Panc1 (cell line): ENCODE measurements at regions not wholly inside any gene's neighbourhood (a gene's known extent, or its start where the extent isn't known, plus 50 kb on each side); places are given as distances from the start of the nearest gene placed in this dataset.

ENCODE experiments used
- ATAC-seq: fragments of 200-7000 bp; cut with Tn5 transposase; 2 replicates; pipeline ENCODE4 v1.9.1; 2020; ENCODE audit warnings: mild to moderate bottlenecking, moderate library complexity
- BruUV-seq: library from RNA; stranded (reverse); fragments of 400-500 nt; replicated peaks from 2 replicates; lab custom pipeline; 2021; lab: Mats Ljungman, UMichigan
- CTCF ChIA-PET: fragments of 300-600 bp; sonication (Branson Sonifier 250); formaldehyde crosslinking; loops from one replicate; lab custom pipeline; 2022; ENCODE audit warnings: antibody characterized with exemption; lab: Charles Lee
- POLR2A ChIA-PET: fragments of 300-600 bp; sonication (Branson Sonifier 250); formaldehyde crosslinking; loops from one replicate; lab custom pipeline; 2022; ENCODE audit warnings: antibody characterized with exemption; lab: Charles Lee
- DNase-seq: peaks from one replicate; pipeline ENCODE4 v3.0.0-alpha.2; 2010; ENCODE audit warnings: low read depth, low spot score
- H3K27ac ChIP-seq: 2 replicates; pipeline ENCODE4 v1.5.1; 2011; ENCODE audit warnings: mild to moderate bottlenecking, low read length, inconsistent platforms
- H3K27me3 ChIP-seq: fragments of 200-500 bp; sonication (Bioruptor generic); 2 replicates; pipeline ENCODE4 v1.6.0; 2014; ENCODE audit warnings: low read length, inconsistent platforms; ENCODE audit not compliant: control insufficient read depth, insufficient read depth
- H3K36me3 ChIP-seq: fragments of 200-500 bp; sonication (Bioruptor generic); 2 replicates; pipeline ENCODE4 v1.5.1; 2014; ENCODE audit warnings: inconsistent platforms, mild to moderate bottlenecking, low read length, moderate library complexity; ENCODE audit not compliant: control insufficient read depth, insufficient read depth
- H3K4me1 ChIP-seq: 2 replicates; pipeline ENCODE4 v1.5.1; 2011; ENCODE audit warnings: inconsistent platforms, mild to moderate bottlenecking, low read length, moderate library complexity; ENCODE audit not compliant: control insufficient read depth, insufficient read depth
- H3K4me3 ChIP-seq, 2 experiments: 2 replicates each; pipeline ENCODE4 v1.5.1; 2011 to 2012; ENCODE audit warnings: low read depth in 2 of 2, low read length in 2 of 2, mild to moderate bottlenecking in 2 of 2, inconsistent platforms in 1 of 2, moderate library complexity in 1 of 2
- H3K9me3 ChIP-seq: fragments of 200-500 bp; sonication (Bioruptor generic); 2 replicates; pipeline ENCODE4 v1.5.1; 2014; ENCODE audit warnings: low read depth, mild to moderate bottlenecking, inconsistent platforms, low read length, moderate library complexity; ENCODE audit not compliant: control insufficient read depth, insufficient read depth
- POLR2AphosphoS5 ChIP-seq: IDR thresholded peaks from 2 replicates; pipeline ENCODE4 v1.6.1; 2012; ENCODE audit warnings: mild to moderate bottlenecking, low read depth, low read length, moderate library complexity
- SIN3A ChIP-seq: IDR thresholded peaks from 2 replicates; pipeline ENCODE4 v1.6.1; 2012; ENCODE audit warnings: low read depth, mild to moderate bottlenecking, low read length, moderate library complexity, borderline replicate concordance; ENCODE audit not compliant: insufficient read depth
- in situ Hi-C: cut with HindIII; loops from 2 replicates; pipeline ENCODE4 v1.10.0; 2016; ENCODE audit warnings: low sequenced_read_pairs, low pct_unique_long_range_greater_than_20kb
- intact Hi-C: fragments of 100-400 bp; cut with micrococcal nuclease; formaldehyde crosslinking; loops from one replicate; pipeline ENCODE4 v1.10.0; 2022; ENCODE audit not compliant: unreplicated experiment
- TF ChIP-seq, protein P1 (sequence below): fragments of 450-650 bp; IDR thresholded peaks from 2 replicates; pipeline ENCODE4 v1.5.1; 2017; ENCODE audit warnings: mild to moderate bottlenecking
- TF ChIP-seq, protein P2 (sequence below), 2 experiments: IDR thresholded peaks; 2 replicates each; pipeline ENCODE4 v1.6.1; 2011 to 2012; ENCODE audit warnings: low read depth in 2 of 2, control low read depth in 1 of 2, low read length in 1 of 2, mild to moderate bottlenecking in 1 of 2, moderate library complexity in 1 of 2; ENCODE audit not compliant: insufficient read depth in 1 of 2

- peaks cover 4% of the 10 kb centered on the region; the same call in 1 of the 2 replicates for H3K27me3 ChIP-seq
- H3K9me3 ChIP-seq, result no peaks in the 10 kb centered on the region
- intact Hi-C loops, result no loop called here
- no TSS peak for BruUV-seq
- H3K27ac ChIP-seq, result no peak overlapping the region
- no peak for TF ChIP-seq SIN3A
- TF ChIP-seq POLR2AphosphoS5, result no peak
- TF ChIP-seq, protein P1, sequence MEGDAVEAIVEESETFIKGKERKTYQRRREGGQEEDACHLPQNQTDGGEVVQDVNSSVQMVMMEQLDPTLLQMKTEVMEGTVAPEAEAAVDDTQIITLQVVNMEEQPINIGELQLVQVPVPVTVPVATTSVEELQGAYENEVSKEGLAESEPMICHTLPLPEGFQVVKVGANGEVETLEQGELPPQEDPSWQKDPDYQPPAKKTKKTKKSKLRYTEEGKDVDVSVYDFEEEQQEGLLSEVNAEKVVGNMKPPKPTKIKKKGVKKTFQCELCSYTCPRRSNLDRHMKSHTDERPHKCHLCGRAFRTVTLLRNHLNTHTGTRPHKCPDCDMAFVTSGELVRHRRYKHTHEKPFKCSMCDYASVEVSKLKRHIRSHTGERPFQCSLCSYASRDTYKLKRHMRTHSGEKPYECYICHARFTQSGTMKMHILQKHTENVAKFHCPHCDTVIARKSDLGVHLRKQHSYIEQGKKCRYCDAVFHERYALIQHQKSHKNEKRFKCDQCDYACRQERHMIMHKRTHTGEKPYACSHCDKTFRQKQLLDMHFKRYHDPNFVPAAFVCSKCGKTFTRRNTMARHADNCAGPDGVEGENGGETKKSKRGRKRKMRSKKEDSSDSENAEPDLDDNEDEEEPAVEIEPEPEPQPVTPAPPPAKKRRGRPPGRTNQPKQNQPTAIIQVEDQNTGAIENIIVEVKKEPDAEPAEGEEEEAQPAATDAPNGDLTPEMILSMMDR, result no peak
- CTCF ChIA-PET, result no interaction called here
- no peak for DNase-seq
- POLR2A ChIA-PET, result no interaction called here
- H3K4me3 ChIP-seq, result no peak overlapping the region
- in situ Hi-C loops, result no loop called here
- no peak for ATAC-seq
- no peaks in the 10 kb centered on the region for H3K36me3 ChIP-seq
- H3K4me1 ChIP-seq, result no peaks in the 10 kb centered on the region
Observed at GRCh38 chr5:109611505-109611904, 78.2 kb upstream of the MAN2A1 start.

DNA sequence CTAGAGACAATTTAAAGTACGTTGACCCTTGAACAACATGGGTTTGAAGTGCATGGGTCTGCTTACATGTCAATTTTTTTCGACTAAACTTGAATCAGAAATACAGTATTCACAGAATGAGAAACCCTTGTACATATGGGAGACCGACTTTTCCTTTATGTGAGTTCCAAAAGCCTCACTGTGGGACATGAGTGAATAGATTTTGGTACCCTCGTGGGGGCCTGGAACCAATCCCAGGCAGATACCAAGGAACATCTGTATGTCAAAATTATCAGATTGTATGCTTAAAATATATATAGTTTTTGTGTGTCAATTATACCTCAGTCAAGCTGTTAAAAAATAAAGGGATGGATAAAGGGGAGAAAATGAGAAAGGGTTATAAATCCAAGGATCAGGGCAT lies 78.7 kb upstream of the MAN2A1 start:
- H3K4me3 ChIP-seq, result no peak overlapping the region
- peaks cover 4% of the 10 kb centered on the region; the same call in 1 of the 2 replicates for H3K27me3 ChIP-seq
- no peaks in the 10 kb centered on the region for H3K4me1 ChIP-seq
- no TSS peak for BruUV-seq
- ATAC-seq (no peak), DNase-seq (no peak)
- H3K9me3 ChIP-seq, result no peaks in the 10 kb centered on the region
- no peaks in the 10 kb centered on the region for H3K36me3 ChIP-seq
- no peak overlapping the region for H3K27ac ChIP-seq
- TF ChIP-seq, protein P1, result no peak
- TF ChIP-seq, protein P2, sequence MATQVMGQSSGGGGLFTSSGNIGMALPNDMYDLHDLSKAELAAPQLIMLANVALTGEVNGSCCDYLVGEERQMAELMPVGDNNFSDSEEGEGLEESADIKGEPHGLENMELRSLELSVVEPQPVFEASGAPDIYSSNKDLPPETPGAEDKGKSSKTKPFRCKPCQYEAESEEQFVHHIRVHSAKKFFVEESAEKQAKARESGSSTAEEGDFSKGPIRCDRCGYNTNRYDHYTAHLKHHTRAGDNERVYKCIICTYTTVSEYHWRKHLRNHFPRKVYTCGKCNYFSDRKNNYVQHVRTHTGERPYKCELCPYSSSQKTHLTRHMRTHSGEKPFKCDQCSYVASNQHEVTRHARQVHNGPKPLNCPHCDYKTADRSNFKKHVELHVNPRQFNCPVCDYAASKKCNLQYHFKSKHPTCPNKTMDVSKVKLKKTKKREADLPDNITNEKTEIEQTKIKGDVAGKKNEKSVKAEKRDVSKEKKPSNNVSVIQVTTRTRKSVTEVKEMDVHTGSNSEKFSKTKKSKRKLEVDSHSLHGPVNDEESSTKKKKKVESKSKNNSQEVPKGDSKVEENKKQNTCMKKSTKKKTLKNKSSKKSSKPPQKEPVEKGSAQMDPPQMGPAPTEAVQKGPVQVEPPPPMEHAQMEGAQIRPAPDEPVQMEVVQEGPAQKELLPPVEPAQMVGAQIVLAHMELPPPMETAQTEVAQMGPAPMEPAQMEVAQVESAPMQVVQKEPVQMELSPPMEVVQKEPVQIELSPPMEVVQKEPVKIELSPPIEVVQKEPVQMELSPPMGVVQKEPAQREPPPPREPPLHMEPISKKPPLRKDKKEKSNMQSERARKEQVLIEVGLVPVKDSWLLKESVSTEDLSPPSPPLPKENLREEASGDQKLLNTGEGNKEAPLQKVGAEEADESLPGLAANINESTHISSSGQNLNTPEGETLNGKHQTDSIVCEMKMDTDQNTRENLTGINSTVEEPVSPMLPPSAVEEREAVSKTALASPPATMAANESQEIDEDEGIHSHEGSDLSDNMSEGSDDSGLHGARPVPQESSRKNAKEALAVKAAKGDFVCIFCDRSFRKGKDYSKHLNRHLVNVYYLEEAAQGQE (IDR thresholded peaks at IDR 0.05; ENCODE audit: insufficient read depth in 1 of 2, low read depth in 2 of 2, low read length in 1 of 2), result no peak
- ChIA-PET POLR2A (no interaction called here), CTCF (no interaction called here)
- in situ Hi-C loops (no loop called here), intact Hi-C loops (no loop called here)

- Histone ChIP-seq H3K27me3 (peaks cover 2% of the 10 kb centered on the region; the same call in 1 of the 2 replicates), H3K9me3 (no peaks in the 10 kb centered on the region), H3K4me1 (no peaks in the 10 kb centered on the region), H3K27ac (no peak overlapping the region), H3K4me3 (no peak overlapping the region), H3K36me3 (no peaks in the 10 kb centered on the region)
- ChIA-PET POLR2A (no interaction called here), CTCF (no interaction called here)
- TF ChIP-seq, protein P1, result no peak
- no TSS peak for BruUV-seq
- ATAC-seq (no peak), DNase-seq (no peak)
- in situ Hi-C loops, result no loop called here
- intact Hi-C loops, result no loop called here
Observed at GRCh38 chr5:109610581-109610980, 79.1 kb upstream of the MAN2A1 start.
